GM18909 (cell line): ENCODE measurements at regions not wholly inside any gene's neighbourhood (a gene's known extent, or its start where the extent isn't known, plus 50 kb on each side); places are given as distances from the start of the nearest gene placed in this dataset.
A peak's percentile ranks its signal among the peaks of the same experiment; 100 is the strongest.

Experiments used
- ATAC-seq: cut with Tn5 transposase; IDR thresholded peaks from one replicate; pipeline ENCODE4 v1.9.1; 2021; ENCODE audit warnings: mild to moderate bottlenecking; ENCODE audit not compliant: unreplicated experiment, poor library complexity

- ATAC-seq: no peak
Observed at GRCh38 chr9:20291201-20291600, 331.1 kb downstream of the MLLT3 start.

- ATAC-seq: no peak
Observed at GRCh38 chr9:20290257-20290656, 332.0 kb downstream of the MLLT3 start.

- peak; percentile 21 for ATAC-seq
Observed at GRCh38 chr9:20289423-20290010, 332.8 kb downstream of the MLLT3 start.

- ATAC-seq: no peak
Observed at GRCh38 chr9:20286969-20287368, 335.3 kb downstream of the MLLT3 start.

GRCh38 chr9:20286154-20286700 lies 336.1 kb downstream of the MLLT3 start:
- ATAC-seq: no peak

GRCh38 chr9:20284601-20285289 lies 337.6 kb downstream of the MLLT3 start:
- no peak for ATAC-seq

GRCh38 chr9:20280330-20280729 lies 342.0 kb downstream of the MLLT3 start:
- no peak for ATAC-seq

- no peak for ATAC-seq
Observed at GRCh38 chr9:20276762-20277161, 345.5 kb downstream of the MLLT3 start.

GRCh38 chr9:20271723-20272122 lies 350.6 kb downstream of the MLLT3 start:
- no peak for ATAC-seq

GRCh38 chr9:20271096-20271495 lies 351.2 kb downstream of the MLLT3 start:
- no peak for ATAC-seq

GRCh38 chr9:20270161-20270560 lies 352.1 kb downstream of the MLLT3 start:
- no peak for ATAC-seq

GRCh38 chr9:20269620-20270019 lies 352.7 kb downstream of the MLLT3 start:
- no peak for ATAC-seq

GRCh38 chr9:20264896-20265295 lies 357.4 kb downstream of the MLLT3 start:
- ATAC-seq: no peak

GRCh38 chr9:20262611-20263010 lies 359.7 kb downstream of the MLLT3 start:
- no peak for ATAC-seq

GRCh38 chr9:20256284-20256948 lies 365.9 kb downstream of the MLLT3 start:
- ATAC-seq: no peak

GRCh38 chr9:20255052-20255451 lies 367.2 kb downstream of the MLLT3 start:
- ATAC-seq: no peak

- ATAC-seq: no peak
Observed at GRCh38 chr9:20253635-20254034, 368.7 kb downstream of the MLLT3 start.

GRCh38 chr9:20252778-20253177 lies 369.5 kb downstream of the MLLT3 start:
- no peak for ATAC-seq

- ATAC-seq: no peak
Observed at GRCh38 chr9:20250791-20251190, 371.5 kb downstream of the MLLT3 start.

- no peak for ATAC-seq
Observed at GRCh38 chr9:20244271-20244670, 378.0 kb downstream of the MLLT3 start.

GRCh38 chr9:20243841-20244240 lies 378.5 kb downstream of the MLLT3 start:
- ATAC-seq: no peak
